NT2/D1 (cell line): ENCODE measurements at regions not wholly inside any gene's neighbourhood (a gene's known extent, or its start where the extent isn't known, plus 50 kb on each side); places are given as distances from the start of the nearest gene placed in this dataset.

Experiments
- YY1 ChIP-seq: IDR thresholded peaks from 2 replicates; pipeline ENCODE4 v1.6.1; 2011; ENCODE audit not compliant: insufficient read length, insufficient read depth
- ZNF274 ChIP-seq: IDR thresholded peaks from 2 replicates; pipeline ENCODE4 v1.6.1; 2011; ENCODE audit warnings: mild to moderate bottlenecking, low read depth, low read length

DNA sequence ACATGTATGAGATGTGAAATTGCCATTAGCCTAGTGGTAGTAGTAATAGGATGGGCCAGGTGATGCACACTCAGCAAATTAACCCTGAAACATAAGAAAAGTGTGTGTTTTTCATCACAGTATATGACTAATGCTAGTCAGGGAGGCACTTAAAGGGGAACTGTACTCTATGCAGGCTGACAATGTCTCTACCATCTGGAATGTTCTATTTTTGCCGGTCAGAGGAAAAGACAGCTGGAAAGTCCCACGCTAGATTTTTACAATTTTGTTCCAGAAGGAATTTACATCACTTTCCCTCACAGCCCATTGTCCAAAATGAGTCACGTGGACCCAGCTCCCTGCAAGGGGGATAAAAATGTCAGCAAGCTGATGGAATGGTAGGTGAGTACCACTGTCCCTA lies 746.3 kb upstream of the CHAC2 start:
- TF ChIP-seq ZNF274 (no peak), YY1 (no peak)
